H1 (cell line): ENCODE measurements at regions not wholly inside any gene's neighbourhood (a gene's known extent, or its start where the extent isn't known, plus 50 kb on each side); places are given as distances from the start of the nearest gene placed in this dataset.

Source experiments
- CTCF ChIA-PET: fragments of 300-600 bp; sonication (Branson Sonifier 250); formaldehyde crosslinking; loops from one replicate; lab custom pipeline; 2021; ENCODE audit not compliant: partially characterized antibody; lab: Charles Lee
- POLR2A ChIA-PET: fragments of 300-600 bp; sonication (Branson Sonifier 250); formaldehyde crosslinking; loops from one replicate; lab custom pipeline; 2021; ENCODE audit warnings: inconsistent platforms; ENCODE audit not compliant: partially characterized antibody; lab: Charles Lee
- DNase-seq, 2 experiments: peaks; one replicate each; pipeline versions ENCODE4 v3.0.0 to v3.0.0-alpha.2; 2010 to 2022; ENCODE audit warnings: low spot score in 2 of 2, low read depth in 1 of 2, mixed read lengths in 1 of 2
- FAIRE-seq: peaks from 2 replicates; lab custom pipeline; 2011; peaks lifted over from hg19 to GRCh38; lab: Jason Lieb, UNC
- H2AFZ ChIP-seq: 2 replicates; pipeline ENCODE4 v1.8.1; 2012; ENCODE audit warnings: low read length, inconsistent platforms
- H2AK5ac ChIP-seq: 2 replicates; pipeline ENCODE4 v1.6.1; 2013; ENCODE audit warnings: low read depth, low read length
- H2BK120ac ChIP-seq: replicated peaks from 2 replicates; pipeline ENCODE3; 2013; ENCODE audit warnings: low read depth, low read length, inconsistent platforms
- H2BK12ac ChIP-seq: 2 replicates; pipeline ENCODE4 v1.6.1; 2013; ENCODE audit warnings: low read depth, low read length
- H2BK15ac ChIP-seq: 2 replicates; pipeline ENCODE4 v1.6.1; 2013; ENCODE audit warnings: low read length
- H2BK20ac ChIP-seq: 2 replicates; pipeline ENCODE4 v1.6.1; 2013; ENCODE audit warnings: low read length
- H2BK5ac ChIP-seq: 2 replicates; pipeline ENCODE4 v1.6.1; 2013; ENCODE audit warnings: low read depth, low read length
- H3K14ac ChIP-seq: 2 replicates; pipeline ENCODE4 v1.6.1; 2013; ENCODE audit warnings: inconsistent platforms; ENCODE audit not compliant: insufficient read length
- H3K18ac ChIP-seq: 2 replicates; pipeline ENCODE4 v1.6.1; 2013; ENCODE audit warnings: low read length; ENCODE audit errors: extremely low read depth
- H3K23ac ChIP-seq: 2 replicates; pipeline ENCODE4 v1.6.1; 2013; ENCODE audit warnings: inconsistent platforms; ENCODE audit not compliant: insufficient read length
- H3K23me2 ChIP-seq: 2 replicates; pipeline ENCODE4 v1.6.1; 2013; ENCODE audit warnings: low read depth, low read length
- H3K27ac ChIP-seq: 2 replicates; pipeline ENCODE4 v1.6.1; 2011; ENCODE audit warnings: low read depth, low read length, inconsistent platforms
- H3K27me3 ChIP-seq, 4 experiments: replicated peaks in 1 of 4; 1 replicate in 1 of 4; 2 replicates in 3 of 4; pipeline versions ENCODE4 v1.6.1 to v1.8.1; 2011 to 2013; ENCODE audit warnings: low read length in 3 of 4, mild to moderate bottlenecking in 3 of 4, inconsistent platforms in 2 of 4, mixed read lengths in 2 of 4, moderate library complexity in 1 of 4; ENCODE audit not compliant: control insufficient read depth in 3 of 4, insufficient read depth in 3 of 4; ENCODE audit errors: extremely low read depth in 1 of 4
- H3K36me3 ChIP-seq, 4 experiments: 2 replicates each; pipeline versions ENCODE4 v1.6.1 to v1.8.1; 2011 to 2013; ENCODE audit warnings: mild to moderate bottlenecking in 4 of 4, low read length in 3 of 4, moderate library complexity in 2 of 4, control low read depth in 1 of 4, inconsistent platforms in 1 of 4; ENCODE audit not compliant: insufficient read depth in 4 of 4, control insufficient read depth in 2 of 4
- H3K4ac ChIP-seq: replicated peaks from 2 replicates; pipeline ENCODE3; 2013; ENCODE audit warnings: low read length, low read depth, mixed read lengths, inconsistent platforms; ENCODE audit not compliant: insufficient read length
- H3K4me1 ChIP-seq, 4 experiments: replicated peaks in 1 of 4; 1 replicate in 1 of 4; 2 replicates in 3 of 4; pipeline versions ENCODE4 v1.6.1 to v1.8.1; 2011 to 2013; ENCODE audit warnings: low read length in 3 of 4, inconsistent platforms in 2 of 4, mixed read lengths in 1 of 4; ENCODE audit not compliant: insufficient read depth in 4 of 4, control insufficient read depth in 3 of 4
- H3K4me2 ChIP-seq, 2 experiments: 2 replicates each; pipeline versions ENCODE4 v1.6.1 to v1.8.1; 2011 to 2013; ENCODE audit warnings: low read depth in 2 of 2, low read length in 2 of 2, control low read depth in 1 of 2, inconsistent platforms in 1 of 2, mild to moderate bottlenecking in 1 of 2; ENCODE audit not compliant: insufficient read depth in 1 of 2
- H3K4me3 ChIP-seq, 4 experiments: fragments of 200-600, 300-600 bp in 1 of 4; sonication (generic), shearing (Covaris generic), sonication (Bioruptor Twin) in 1 of 4; 2 replicates each; pipeline versions ENCODE4 v1.5.1 to v1.8.1; 2011 to 2016; ENCODE audit warnings: low read length in 4 of 4, low read depth in 3 of 4, control low read depth in 2 of 4, inconsistent platforms in 2 of 4, mild to moderate bottlenecking in 2 of 4, mixed read lengths in 1 of 4, moderate library complexity in 1 of 4; ENCODE audit not compliant: insufficient read depth in 2 of 4; ENCODE audit errors: extremely low read depth in 1 of 4
- H3K56ac ChIP-seq: replicated peaks from 2 replicates; pipeline ENCODE3; 2013; ENCODE audit warnings: low read depth, mild to moderate bottlenecking, mixed read lengths, low read length, inconsistent platforms; ENCODE audit not compliant: insufficient read length
- H3K79me1 ChIP-seq: 2 replicates; pipeline ENCODE4 v1.6.1; 2013; ENCODE audit warnings: low read depth, low read length, control low read depth
- H3K79me2 ChIP-seq, 2 experiments: 2 replicates each; pipeline versions ENCODE4 v1.6.1 to v1.8.1; 2012 to 2013; ENCODE audit warnings: low read length in 2 of 2, mild to moderate bottlenecking in 2 of 2, inconsistent platforms in 1 of 2; ENCODE audit not compliant: insufficient read depth in 2 of 2, control insufficient read depth in 1 of 2
- H3K9ac ChIP-seq, 4 experiments: replicated peaks in 1 of 4; 1 replicate in 1 of 4; 2 replicates in 3 of 4; pipeline versions ENCODE4 v1.6.1 to v1.8.1; 2011 to 2013; ENCODE audit warnings: low read depth in 3 of 4, low read length in 3 of 4, control low read depth in 2 of 4, mild to moderate bottlenecking in 2 of 4, moderate library complexity in 2 of 4, inconsistent platforms in 1 of 4; ENCODE audit errors: extremely low read depth in 1 of 4
- H3K9me3 ChIP-seq, 2 experiments: 2 replicates each; pipeline versions ENCODE4 v1.6.1 to v1.8.1; 2012 to 2013; ENCODE audit warnings: mild to moderate bottlenecking in 2 of 2, moderate library complexity in 2 of 2, control low read depth in 1 of 2, inconsistent platforms in 1 of 2, low read depth in 1 of 2, low read length in 1 of 2, mixed read lengths in 1 of 2; ENCODE audit not compliant: insufficient read depth in 2 of 2
- H4K20me1 ChIP-seq, 2 experiments: replicated peaks in 1 of 2; 2 replicates each; pipeline versions ENCODE3 to v1.8.1; 2011 to 2013; ENCODE audit warnings: inconsistent platforms in 2 of 2, low read length in 2 of 2, mild to moderate bottlenecking in 1 of 2; ENCODE audit not compliant: insufficient read depth in 2 of 2, control insufficient read depth in 1 of 2
- H4K5ac ChIP-seq: 2 replicates; pipeline ENCODE4 v1.6.1; 2013; ENCODE audit warnings: low read length, low read depth, mixed read lengths, inconsistent platforms; ENCODE audit not compliant: insufficient read length
- H4K8ac ChIP-seq: 2 replicates; pipeline ENCODE4 v1.8.0; 2013; ENCODE audit warnings: mild to moderate bottlenecking, moderate library complexity, low read length, inconsistent platforms; ENCODE audit not compliant: insufficient read depth; ENCODE audit errors: extremely low read depth
- H4K91ac ChIP-seq: replicated peaks from 2 replicates; pipeline ENCODE3; 2013; ENCODE audit warnings: low read length, mixed read lengths, inconsistent platforms; ENCODE audit not compliant: insufficient read length
- BACH1 ChIP-seq: IDR thresholded peaks from 2 replicates; pipeline ENCODE4 v1.6.1; 2012; ENCODE audit warnings: low read length, improper control_type of control experiment
- CTCF ChIP-seq, 3 experiments: IDR thresholded peaks; 1 replicate in 2 of 3; 2 replicates in 1 of 3; pipeline versions ENCODE4 v1.5.1 to v1.6.1; 2011; ENCODE audit warnings: low read length in 3 of 3, mild to moderate bottlenecking in 3 of 3, inconsistent platforms in 2 of 3, low read depth in 1 of 3, moderate library complexity in 1 of 3; ENCODE audit not compliant: insufficient read depth in 1 of 3; ENCODE audit errors: control extremely low read depth in 1 of 3
- EP300 ChIP-seq, 2 experiments: IDR thresholded peaks; 1 replicate in 1 of 2; 2 replicates in 1 of 2; pipeline ENCODE4 v1.6.1; 2011 to 2012; ENCODE audit warnings: low read depth in 2 of 2, low read length in 2 of 2, mild to moderate bottlenecking in 2 of 2, borderline replicate concordance in 1 of 2, inconsistent platforms in 1 of 2, moderate library complexity in 1 of 2
- HDAC6 ChIP-seq: IDR thresholded peaks from one replicate; pipeline ENCODE4 v1.7.1; 2012; ENCODE audit warnings: low read depth, mild to moderate bottlenecking, inconsistent platforms, low read length, moderate library complexity
- JUND ChIP-seq: IDR thresholded peaks from 2 replicates; pipeline ENCODE4 v1.6.1; 2011; ENCODE audit warnings: mild to moderate bottlenecking, improper control_type of control experiment, low read length
- KDM5A ChIP-seq: fragments of 200-600 bp; IDR thresholded peaks from 2 replicates; pipeline ENCODE4 v1.7.1; 2012; ENCODE audit warnings: mild to moderate bottlenecking, low read length, inconsistent platforms, mixed read lengths
- PHF8 ChIP-seq: fragments of 200-600 bp; sonication (generic); conservative IDR thresholded peaks from 2 replicates; pipeline ENCODE4 v1.7.1; 2012; ENCODE audit warnings: low read depth, mild to moderate bottlenecking, inconsistent platforms, low read length, moderate library complexity
- SRF ChIP-seq: IDR thresholded peaks from 2 replicates; pipeline ENCODE4 v1.6.1; 2011; ENCODE audit warnings: mild to moderate bottlenecking, low read depth, low read length, moderate library complexity
- SUZ12 ChIP-seq: fragments of 200-600 bp; sonication (generic); IDR thresholded peaks from 2 replicates; pipeline ENCODE4 v1.6.1; 2012; ENCODE audit warnings: mild to moderate bottlenecking, inconsistent platforms, low read length, moderate library complexity, mixed read lengths
- YY1 ChIP-seq: IDR thresholded peaks from 2 replicates; pipeline ENCODE4 v1.6.1; 2011; ENCODE audit warnings: low read depth, mild to moderate bottlenecking, low read length
- WGBS, 2 experiments: shearing (Covaris generic) in 1 of 2; methylation state at CpG; one replicate each; pipeline versions ENCODE4 v1.1.6 to v1.1.7; 2013 to 2015; ENCODE audit warnings: low lambda C conversion rate in 2 of 2, mixed read lengths in 2 of 2, inconsistent platforms in 1 of 2, low coverage in 1 of 2, missing lambda C conversion rate in 1 of 2; ENCODE audit not compliant: insufficient replicate concordance in 2 of 2, insufficient coverage in 1 of 2, insufficient read length in 1 of 2; ENCODE audit errors: extremely low coverage in 1 of 2, missing lambda C conversion rate in 1 of 2; 5-methylcytosine and 5-hydroxymethylcytosine counted together

GRCh38 chr16:52271088-52271750 lies 275.7 kb downstream of the TOX3 start:
- Histone ChIP-seq H4K8ac (no peak overlapping the region), H3K27me3 (no peaks in the 10 kb centered on the region), H2AK5ac (no peak overlapping the region), H2BK15ac (no peak overlapping the region), H3K36me3 (no peaks in the 10 kb centered on the region), H2BK120ac (no peak overlapping the region), H3K18ac (no peak overlapping the region), H4K91ac (no peak overlapping the region), H2BK12ac (no peak overlapping the region), H3K4me3 (no peak overlapping the region), H3K79me2 (no peaks in the 10 kb centered on the region), H3K4me2 (no peak overlapping the region), H3K4ac (no peak overlapping the region), H3K56ac (no peak overlapping the region), H3K9me3 (no peaks in the 10 kb centered on the region), H3K79me1 (no peaks in the 10 kb centered on the region), H3K23me2 (no peaks in the 10 kb centered on the region), H3K14ac (no peak overlapping the region), H2AFZ (no peak overlapping the region), H3K27ac (no peak overlapping the region), H4K5ac (no peak overlapping the region), H2BK5ac (no peak overlapping the region), H3K4me1 (peaks cover 2 to 14% (median 12%) of the 10 kb centered on the region in 4 experiments; a peak in 5 of 7 replicates), H2BK20ac (no peak overlapping the region), H3K23ac (no peak overlapping the region), H3K9ac (no peak overlapping the region), H4K20me1 (no peaks in the 10 kb centered on the region)
- DNase-seq (no peak), FAIRE-seq (no peak)
- WGBS, 2 experiments, result 79% methylated on average over 4 of the region's 4 CpGs; no CpG with 5 or more reads in 1 of the 2 experiments
- TF ChIP-seq EP300 (IDR thresholded peaks at IDR 0.05; ENCODE audit: borderline replicate concordance in 1 of 2, low read depth in 2 of 2, low read length in 2 of 2) (no peak), CTCF (IDR thresholded peaks at IDR 0.05; ENCODE audit: control extremely low read depth in 1 of 3, insufficient read depth in 1 of 3, low read depth in 1 of 3, low read length in 3 of 3) (no peak), YY1 (no peak), BACH1 (no peak), SRF (no peak), PHF8 (no peak), SUZ12 (no peak), HDAC6 (no peak), KDM5A (no peak), JUND (no peak)
- POLR2A ChIA-PET, result no interaction called here
- CTCF ChIA-PET, result interaction anchor here (1.4 kb wide), 1 partner anchor 15 kb away, joined by 3 read pairs; no protein-coding TSS in a partner anchor
